Tibial artery (tissue), 4 donors: ENCODE measurements at regions not wholly inside any gene's neighbourhood (a gene's known extent, or its start where the extent isn't known, plus 50 kb on each side); places are given as distances from the start of the nearest gene placed in this dataset.

ENCODE experiments used
- DNase-seq, 2 donors: peaks; one replicate each; pipeline ENCODE4 v3.0.0-alpha.2; 2019
- H3K27ac ChIP-seq, 2 donors: fragments of 200-600 bp; sonication (generic) in 1 of 2; 1 replicate in 1 of 2; 2 replicates in 1 of 2; pipeline ENCODE4 v1.5.1; 2018 to 2019; ENCODE audit warnings: mild to moderate bottlenecking in 1 of 2
- H3K27me3 ChIP-seq, 2 donors: fragments of 200-600 bp; sonication (generic) in 1 of 2; one replicate each; pipeline versions ENCODE4 v1.5.1 to v1.6.0; 2016 to 2019
- H3K36me3 ChIP-seq, 3 donors: fragments of 200-600 bp; sonication (generic) in 2 of 3; one replicate each; pipeline ENCODE4 v1.5.1; 2016 to 2019; ENCODE audit warnings: mild to moderate bottlenecking in 2 of 3
- H3K4me1 ChIP-seq, 4 donors: fragments of 200-600 bp; sonication (generic) in 2 of 4; 1 replicate in 3 of 4; 2 replicates in 1 of 4; pipeline ENCODE4 v1.5.1; 2016 to 2019
- H3K4me3 ChIP-seq, 2 donors: fragments of 200-600 bp; sonication (generic) in 1 of 2; 1 replicate in 1 of 2; 2 replicates in 1 of 2; pipeline ENCODE4 v1.5.1; 2018 to 2019; ENCODE audit warnings: mild to moderate bottlenecking in 2 of 2
- H3K9me3 ChIP-seq, 3 donors: fragments of 200-600 bp; sonication (generic) in 1 of 3; one replicate each; pipeline ENCODE4 v1.5.1; 2016 to 2019
- CTCF ChIP-seq, 2 experiments: fragments of 200-600 bp in 1 of 2; fragments of 450-650 bp in 1 of 2; IDR thresholded peaks; one replicate each; pipeline ENCODE4 v1.5.1; 2017 to 2019; ENCODE audit warnings: antibody characterized with exemption in 2 of 2, mild to moderate bottlenecking in 1 of 2, moderate library complexity in 1 of 2
- intact Hi-C: fragments of 100-400 bp; cut with DNase I; formaldehyde crosslinking; loops from one replicate; pipeline ENCODE4 v1.15.0; 2023; ENCODE audit warnings: low total_unique reads

- no peaks in the 10 kb centered on the region for H3K9me3 ChIP-seq
- intact Hi-C loops = loop anchor here (5.0 kb wide), 1 partner anchor 351 kb away; no protein-coding TSS in a partner anchor
- H3K27me3 ChIP-seq = no peaks in the 10 kb centered on the region
- peak; percentile 64 to 70 for TF ChIP-seq CTCF (IDR thresholded peaks at IDR 0.05)
- no peak overlapping the region for H3K4me3 ChIP-seq
- no peaks in the 10 kb centered on the region for H3K36me3 ChIP-seq
- H3K27ac ChIP-seq = no peak overlapping the region
- H3K4me1 ChIP-seq = no peaks in the 10 kb centered on the region
- DNase-seq = no peak
These were observed 153.9 kb downstream of the KDR start for GRCh38 chr4:54971474-54971950.

GRCh38 chr4:54967289-54967688, 158.1 kb downstream of the KDR start:
- no peaks in the 10 kb centered on the region for H3K36me3 ChIP-seq
- no peaks in the 10 kb centered on the region for H3K27me3 ChIP-seq
- intact Hi-C loops = loop anchor here (10.0 kb wide), 1 partner anchor 642 kb away; no protein-coding TSS in a partner anchor
- H3K9me3 ChIP-seq = no peaks in the 10 kb centered on the region
- DNase-seq = no peak
- no peak overlapping the region for H3K27ac ChIP-seq
- no peak for TF ChIP-seq CTCF (IDR thresholded peaks at IDR 0.05)
- H3K4me3 ChIP-seq = no peak overlapping the region
- no peaks in the 10 kb centered on the region for H3K4me1 ChIP-seq

GRCh38 chr4:54961357-54961975, 163.9 kb downstream of the KDR start:
- Histone ChIP-seq H3K27me3 (no peaks in the 10 kb centered on the region), H3K4me1 (no peaks in the 10 kb centered on the region), H3K4me3 (no peak overlapping the region), H3K27ac (no peak overlapping the region), H3K36me3 (no peaks in the 10 kb centered on the region), H3K9me3 (no peaks in the 10 kb centered on the region)
- no peak for DNase-seq
- TF ChIP-seq CTCF (IDR thresholded peaks at IDR 0.05) = peak; percentile 54 to 62
- intact Hi-C loops = loop anchor here (10.0 kb wide), 1 partner anchor 637 kb away; no protein-coding TSS in a partner anchor

- no peaks in the 10 kb centered on the region for H3K27me3 ChIP-seq
These were observed 165.7 kb downstream of the KDR start for GRCh38 chr4:54959651-54960116.

GRCh38 chr4:54959131-54959530, 166.3 kb downstream of the KDR start:
- no peak for DNase-seq
- H3K9me3 ChIP-seq = no peaks in the 10 kb centered on the region
- no peak overlapping the region for H3K27ac ChIP-seq
- no peaks in the 10 kb centered on the region for H3K36me3 ChIP-seq
- no peak for TF ChIP-seq CTCF (IDR thresholded peaks at IDR 0.05)
- no peak overlapping the region for H3K4me3 ChIP-seq
- intact Hi-C loops = no loop called here
- no peaks in the 10 kb centered on the region for H3K27me3 ChIP-seq
- H3K4me1 ChIP-seq = peaks cover 0 to 10% (median 3%) of the 10 kb centered on the region in 4 donors

More at GRCh38 chr4:54959651-54960116, 165.7 kb downstream of the KDR start:
- intact Hi-C loops = loop anchor here (10.0 kb wide), 1 partner anchor 635 kb away; no protein-coding TSS in a partner anchor
- Histone ChIP-seq H3K4me3 (no peak overlapping the region), H3K27ac (no peak overlapping the region), H3K36me3 (no peaks in the 10 kb centered on the region), H3K4me1 (peaks cover 0 to 9% (median 2%) of the 10 kb centered on the region in 4 donors), H3K9me3 (no peaks in the 10 kb centered on the region)
- no peak for TF ChIP-seq CTCF (IDR thresholded peaks at IDR 0.05)
- no peak for DNase-seq
